ENCODE measurements at regions not wholly inside any gene's neighbourhood (a gene's known extent, or its start where the extent isn't known, plus 50 kb on each side); places are given as distances from the start of the nearest gene placed in this dataset.

DNA sequence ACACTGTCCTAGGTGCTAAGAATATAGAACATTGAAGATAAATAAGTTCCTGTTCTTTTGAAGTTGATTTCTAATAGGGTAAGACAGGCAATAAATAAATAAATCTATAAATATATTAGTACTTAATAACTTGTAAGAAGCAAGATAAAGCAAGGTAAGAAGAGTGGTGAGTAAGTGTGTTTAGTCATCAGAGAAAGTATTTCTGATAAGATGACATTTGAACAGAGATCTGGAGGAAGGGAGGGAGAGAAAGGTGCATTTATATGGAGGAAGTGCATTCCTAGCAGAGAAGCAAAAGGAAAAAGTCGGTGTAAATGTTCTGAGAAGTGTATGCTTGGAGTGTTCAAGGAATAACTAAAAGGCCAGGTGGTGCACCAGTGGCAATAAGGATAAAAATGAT lies 184.4 kb upstream of the GRIP1 start:
- Histone ChIP-seq H2AK5ac (ENCODE audit: insufficient read length, low read length) (no peak overlapping the region), H2AFZ (ENCODE audit: low read length) (no peak overlapping the region)
- H3K4me1 Mint-ChIP-seq = peaks cover 0 to 7% of the 10 kb centered on the region in 2 experiments; a peak in 2 of 4 replicates

More for the DNA sequence above, 184.4 kb upstream of the GRIP1 start:
- no peaks in the 10 kb centered on the region for H3K36me3 Mint-ChIP-seq (ENCODE audit: insufficient read depth in 1 of 3, low read depth in 3 of 3)
- Histone ChIP-seq H3K27me3 (ENCODE audit: insufficient read depth, low read length) (no peaks in the 10 kb centered on the region), H3K27ac (ENCODE audit: insufficient read length, low read depth, low read length) (no peak overlapping the region), H4K8ac (replicated peaks; ENCODE audit: insufficient read length, low read depth, low read length) (no peak overlapping the region), H2BK12ac (ENCODE audit: insufficient read length, low read depth, low read length) (no peak overlapping the region), H3K9me3 (ENCODE audit: control insufficient read depth, low read depth, low read length) (no peaks in the 10 kb centered on the region), H3K4me2 (ENCODE audit: insufficient read depth, insufficient read length, low read length) (no peak overlapping the region), H2BK15ac (ENCODE audit: low read depth, low read length) (no peak overlapping the region), H3K79me1 (ENCODE audit: insufficient read depth, low read depth, low read length, poor library complexity, severe bottlenecking) (no peaks in the 10 kb centered on the region), H3K56ac (ENCODE audit: insufficient read length, low read depth, low read length) (no peak overlapping the region), H3K18ac (ENCODE audit: insufficient read length, low read depth, low read length) (no peak overlapping the region), H3K9ac (ENCODE audit: extremely low read depth, insufficient read length, low read length) (no peak overlapping the region), H2BK120ac (ENCODE audit: low read depth, low read length, poor library complexity, severe bottlenecking) (no peak overlapping the region), H3K23ac (ENCODE audit: insufficient read length, low read depth, low read length) (no peak overlapping the region), H3K79me2 (ENCODE audit: insufficient read depth, low read length) (no peaks in the 10 kb centered on the region), H3K23me2 (ENCODE audit: insufficient read length, low read depth, low read length, poor library complexity, severe bottlenecking) (no peaks in the 10 kb centered on the region), H3T11ph (ENCODE audit: low read length) (no peak overlapping the region), H2BK20ac (ENCODE audit: low read depth, low read length, poor library complexity, severe bottlenecking) (no peak overlapping the region), H4K5ac (ENCODE audit: insufficient read length, low read depth, low read length) (no peak overlapping the region), H2BK5ac (ENCODE audit: insufficient read length, low read length) (no peak overlapping the region), H3K4me1 (ENCODE audit: insufficient read depth, low read length) (no peaks in the 10 kb centered on the region), H4K20me1 (ENCODE audit: control insufficient read depth, insufficient read depth, insufficient read length) (no peaks in the 10 kb centered on the region), H3K4ac (ENCODE audit: low read depth, low read length) (no peak overlapping the region), H4K91ac (ENCODE audit: insufficient read length, low read depth, low read length) (no peak overlapping the region), H3K14ac (ENCODE audit: insufficient read depth, low read length) (no peak overlapping the region)
- no CpG with 5 or more reads among the region's 1 CpG for WGBS (ENCODE audit: extremely low coverage, insufficient read length, low lambda C conversion rate)
- DNase-seq = no peak
- TF ChIP-seq, protein P1, sequence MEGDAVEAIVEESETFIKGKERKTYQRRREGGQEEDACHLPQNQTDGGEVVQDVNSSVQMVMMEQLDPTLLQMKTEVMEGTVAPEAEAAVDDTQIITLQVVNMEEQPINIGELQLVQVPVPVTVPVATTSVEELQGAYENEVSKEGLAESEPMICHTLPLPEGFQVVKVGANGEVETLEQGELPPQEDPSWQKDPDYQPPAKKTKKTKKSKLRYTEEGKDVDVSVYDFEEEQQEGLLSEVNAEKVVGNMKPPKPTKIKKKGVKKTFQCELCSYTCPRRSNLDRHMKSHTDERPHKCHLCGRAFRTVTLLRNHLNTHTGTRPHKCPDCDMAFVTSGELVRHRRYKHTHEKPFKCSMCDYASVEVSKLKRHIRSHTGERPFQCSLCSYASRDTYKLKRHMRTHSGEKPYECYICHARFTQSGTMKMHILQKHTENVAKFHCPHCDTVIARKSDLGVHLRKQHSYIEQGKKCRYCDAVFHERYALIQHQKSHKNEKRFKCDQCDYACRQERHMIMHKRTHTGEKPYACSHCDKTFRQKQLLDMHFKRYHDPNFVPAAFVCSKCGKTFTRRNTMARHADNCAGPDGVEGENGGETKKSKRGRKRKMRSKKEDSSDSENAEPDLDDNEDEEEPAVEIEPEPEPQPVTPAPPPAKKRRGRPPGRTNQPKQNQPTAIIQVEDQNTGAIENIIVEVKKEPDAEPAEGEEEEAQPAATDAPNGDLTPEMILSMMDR (conservative IDR thresholded peaks at IDR 0.05) = no peak
- H3K27me3 Mint-ChIP-seq (ENCODE audit: low read depth) = no peaks in the 10 kb centered on the region
- no peaks in the 10 kb centered on the region for H3K9me3 Mint-ChIP-seq
- H3K4me3 Mint-ChIP-seq = no peak overlapping the region
- H3K27ac Mint-ChIP-seq = no peak overlapping the region
